Pancreas (tissue), 10 donors: ENCODE measurements at regions not wholly inside any gene's neighbourhood (a gene's known extent, or its start where the extent isn't known, plus 50 kb on each side); places are given as distances from the start of the nearest gene placed in this dataset.

Experiments used
- ATAC-seq, 4 donors: fragments of 200-7000 bp; cut with Tn5 transposase; one replicate each; pipeline versions ENCODE4 v1.8.0 to v1.9.1; 2020; ENCODE audit warnings: mild to moderate bottlenecking in 4 of 4, moderate library complexity in 4 of 4
- DNase-seq, 6 donors: peaks; one replicate each; pipeline ENCODE4 v3.0.0-alpha.2; 2020
- FAIRE-seq: peaks from 2 replicates; lab custom pipeline; 2012; peaks lifted over from hg19 to GRCh38; lab: Jason Lieb, UNC
- H3K27ac ChIP-seq, 4 donors: fragments of 200-600 bp; sonication (generic); 1 replicate in 3 of 4; 2 replicates in 1 of 4; pipeline versions ENCODE4 v1.5.0 to v1.8.0; 2020
- H3K27me3 ChIP-seq, 4 donors: fragments of 200-600 bp; one replicate each; pipeline ENCODE4 v1.8.0; 2021
- H3K36me3 ChIP-seq, 3 donors: fragments of 200-600 bp; sonication (generic) in 1 of 3; one replicate each; pipeline versions ENCODE4 v1.5.0 to v1.8.0; 2020 to 2021
- H3K4me1 ChIP-seq, 3 donors: fragments of 200-600 bp; one replicate each; pipeline ENCODE4 v1.8.0; 2021
- H3K4me3 ChIP-seq, 4 donors: fragments of 200-600 bp; sonication (generic) in 2 of 4; one replicate each; pipeline versions ENCODE4 v1.5.0 to v1.8.0; 2020 to 2021
- H3K9me3 ChIP-seq, 4 donors: fragments of 200-600 bp; one replicate each; pipeline ENCODE4 v1.8.0; 2021
- CTCF ChIP-seq, 4 donors: fragments of 200-600 bp; sonication (generic) in 3 of 4; IDR thresholded peaks; one replicate each; pipeline versions ENCODE4 v1.5.0 to v1.8.0; 2021; ENCODE audit warnings: antibody characterized with exemption in 4 of 4
- WGBS, 2 donors: extraction: QIAGEN DNeasy Blood & Tissue Kit; methylation state at CpG; one replicate each; pipeline ENCODE4 v1.1.7; 2013; 5-methylcytosine and 5-hydroxymethylcytosine counted together
- intact Hi-C, 3 donors: fragments of 100-400 bp; cut with DNase I; formaldehyde crosslinking; loops; one replicate each; pipeline versions ENCODE4 v1.11.1 to v1.14.2; 2022
- donor health status: healthy with polysubstance abuse.
- donor health status: DM: no; HTN: no; CAD: no; lungs with moderate emphysema.
- donor health status: DM: no; HTN: no; CAD: no.
- donor health status: control.
- donor health status: control.
- donor health status: Bipolar disorder and iron deficiency.
- donor health status: DM: yes; HTN: yes; CAD: no.
- donor health status: DM: no; HTN: no; CAD: no.
- donor health status: DM: no; HTN: no; CAD: no.
- donor health status: DM: yes; HTN: yes; CAD: no.

GRCh38 chr5:39716532-39717028 is 291.8 kb upstream of the DAB2 start:
- peaks cover 0 to 13% (median 10%) of the 10 kb centered on the region in 3 donors for H3K4me1 ChIP-seq
- FAIRE-seq = no peak
- H3K27ac ChIP-seq = peak overlapping the region in 1 of 4 donors; percentile 10
- 15 to 16% methylated on average over 2 of the region's 2 CpGs for WGBS, 2 donors
- no peaks in the 10 kb centered on the region for H3K27me3 ChIP-seq
- H3K36me3 ChIP-seq = no peaks in the 10 kb centered on the region
- H3K9me3 ChIP-seq = no peaks in the 10 kb centered on the region
- peak in 5 of 6 donors; percentile 38 to 68 (median 40) for DNase-seq
- peak in 2 of 4 donors; percentile 13 to 23 for TF ChIP-seq CTCF (IDR thresholded peaks at IDR 0.05)
- intact Hi-C loops = loop anchor here in 2 of 3 donors (5.0 to 10.0 kb wide), 2 partner anchors 966 to 968 kb away; no protein-coding TSS in a partner anchor
- ATAC-seq = peak; percentile 85 to 97 (median 90)
- H3K4me3 ChIP-seq = no peak overlapping the region

- WGBS, 2 donors = 14 to 16% methylated on average over 2 of the region's 2 CpGs
- Histone ChIP-seq H3K9me3 (no peaks in the 10 kb centered on the region), H3K27ac (no peak overlapping the region), H3K36me3 (no peaks in the 10 kb centered on the region), H3K4me3 (no peak overlapping the region), H3K4me1 (peaks cover 0 to 13% (median 10%) of the 10 kb centered on the region in 3 donors), H3K27me3 (no peaks in the 10 kb centered on the region)
- peak; percentile 70 to 89 (median 87) for ATAC-seq
- FAIRE-seq = peak; percentile 93
- TF ChIP-seq CTCF (IDR thresholded peaks at IDR 0.05) = peak; percentile 17 to 55 (median 46)
- peak in 3 of 6 donors; percentile 23 to 67 (median 40) for DNase-seq
- intact Hi-C loops = loop anchor here in 1 of 3 donors (10.0 kb wide), 1 partner anchor 971 kb away; no protein-coding TSS in a partner anchor
Measured at GRCh38 chr5:39714036-39714698, 289.4 kb upstream of the DAB2 start.

- TF ChIP-seq CTCF (IDR thresholded peaks at IDR 0.05) = no peak
- Histone ChIP-seq H3K9me3 (no peaks in the 10 kb centered on the region), H3K27me3 (no peaks in the 10 kb centered on the region), H3K36me3 (no peaks in the 10 kb centered on the region), H3K27ac (no peak overlapping the region), H3K4me1 (peaks cover 0 to 13% (median 10%) of the 10 kb centered on the region in 3 donors), H3K4me3 (no peak overlapping the region)
- ATAC-seq (peak in 3 of 4 donors; percentile 17 to 43 (median 29)), DNase-seq (no peak), FAIRE-seq (no peak)
- WGBS, 2 donors = 29 to 33% methylated on average over 2 of the region's 2 CpGs
- intact Hi-C loops = loop anchor here in 1 of 3 donors (10.0 kb wide), 1 partner anchor 971 kb away; no protein-coding TSS in a partner anchor
Measured at GRCh38 chr5:39713250-39713916, 288.6 kb upstream of the DAB2 start.

- TF ChIP-seq CTCF (IDR thresholded peaks at IDR 0.05) = no peak
- no peak overlapping the region for H3K27ac ChIP-seq
- no peaks in the 10 kb centered on the region for H3K36me3 ChIP-seq
- FAIRE-seq = peak; percentile 34
- H3K27me3 ChIP-seq = no peaks in the 10 kb centered on the region
- intact Hi-C loops = loop anchor here in 1 of 3 donors (10.0 kb wide), 1 partner anchor 972 kb away; no protein-coding TSS in a partner anchor
- WGBS, 2 donors = 78 to 80% methylated on average over 5 of the region's 5 CpGs
- H3K4me3 ChIP-seq = no peak overlapping the region
- no peak for ATAC-seq
- DNase-seq = no peak
- peaks cover 0 to 13% (median 10%) of the 10 kb centered on the region in 3 donors for H3K4me1 ChIP-seq
- no peaks in the 10 kb centered on the region for H3K9me3 ChIP-seq
Measured at GRCh38 chr5:39712316-39713249, 287.8 kb upstream of the DAB2 start.
